B cell (primary cell): ENCODE measurements at regions not wholly inside any gene's neighbourhood (a gene's known extent, or its start where the extent isn't known, plus 50 kb on each side); places are given as distances from the start of the nearest gene placed in this dataset.

ENCODE experiments used
- CTCF ChIP-seq: fragments of 200-600 bp; IDR thresholded peaks from one replicate; pipeline ENCODE4 v1.8.0; 2022; ENCODE audit warnings: antibody characterized with exemption, mild to moderate bottlenecking
- EZH2 ChIP-seq: IDR thresholded peaks from 2 replicates; pipeline ENCODE4 v1.6.1; 2012; ENCODE audit warnings: borderline replicate concordance, low read depth, mild to moderate bottlenecking, moderate library complexity, low read length; ENCODE audit not compliant: insufficient read depth, poor library complexity, severe bottlenecking

GRCh38 chr6:170051229-170052172 is 239.4 kb downstream of the DLL1 start:
- TF ChIP-seq CTCF (no peak), EZH2 (no peak)
